Right lobe of liver (tissue), 4 donors: ENCODE measurements at regions not wholly inside any gene's neighbourhood (a gene's known extent, or its start where the extent isn't known, plus 50 kb on each side); places are given as distances from the start of the nearest gene placed in this dataset.

Experiments used
- POLR2A ChIP-seq: fragments of 450-650 bp; IDR thresholded peaks from one replicate; pipeline ENCODE4 v1.6.1; 2017; ENCODE audit warnings: antibody characterized with exemption, mild to moderate bottlenecking
- TF ChIP-seq, protein P1 (sequence below), 4 donors: fragments of 200-600 bp in 3 of 4; fragments of 450-650 bp in 1 of 4; IDR thresholded peaks; one replicate each; pipeline versions ENCODE4 v1.5.1 to v1.8.0; 2016 to 2022; ENCODE audit warnings: antibody characterized with exemption in 4 of 4, mild to moderate bottlenecking in 2 of 4
- donor health status: DM: no; HTN: no; CAD: no.
- donor health status: DM: no; HTN: no; CAD: no.
- donor health status: DM: no; HTN: yes; CAD: no.

DNA sequence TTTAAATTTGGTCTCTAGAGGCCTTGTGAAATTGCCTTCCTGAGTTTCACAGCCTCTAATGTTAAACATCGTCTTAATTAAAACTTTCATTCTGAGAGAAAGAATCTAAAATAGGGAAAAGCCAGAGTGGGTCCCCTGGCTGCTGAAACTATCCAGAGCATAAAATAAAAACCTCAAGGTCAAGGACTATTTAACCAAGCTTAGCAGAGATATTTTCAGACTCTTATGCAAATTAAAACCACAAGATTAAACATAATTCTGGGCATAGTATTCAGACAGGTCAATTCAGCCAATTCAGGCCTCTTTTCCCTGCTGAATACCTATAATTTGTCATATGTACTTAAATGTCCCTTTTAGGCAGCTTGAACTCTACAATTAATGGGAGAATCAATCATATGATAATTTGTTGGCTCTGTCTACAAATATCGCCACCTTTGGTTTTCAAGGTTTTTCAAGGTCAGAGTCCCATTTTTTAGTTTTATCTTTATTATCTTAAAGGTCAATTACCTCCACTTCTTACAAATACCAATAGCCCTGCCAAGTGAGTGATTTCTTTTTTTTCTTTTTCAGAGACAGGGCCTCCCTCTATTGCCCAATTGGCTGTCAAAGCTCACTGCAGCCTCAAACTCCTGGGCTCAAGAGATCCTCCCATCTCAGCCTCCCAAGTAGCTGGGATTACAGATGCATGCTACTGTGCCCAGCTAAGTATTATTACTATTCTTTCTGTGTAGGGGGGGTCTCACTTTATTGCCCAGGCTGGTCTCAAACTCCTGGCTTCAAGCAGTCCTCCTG lies 257.1 kb downstream of the PHLDA1 start:
- TF ChIP-seq, protein P1, sequence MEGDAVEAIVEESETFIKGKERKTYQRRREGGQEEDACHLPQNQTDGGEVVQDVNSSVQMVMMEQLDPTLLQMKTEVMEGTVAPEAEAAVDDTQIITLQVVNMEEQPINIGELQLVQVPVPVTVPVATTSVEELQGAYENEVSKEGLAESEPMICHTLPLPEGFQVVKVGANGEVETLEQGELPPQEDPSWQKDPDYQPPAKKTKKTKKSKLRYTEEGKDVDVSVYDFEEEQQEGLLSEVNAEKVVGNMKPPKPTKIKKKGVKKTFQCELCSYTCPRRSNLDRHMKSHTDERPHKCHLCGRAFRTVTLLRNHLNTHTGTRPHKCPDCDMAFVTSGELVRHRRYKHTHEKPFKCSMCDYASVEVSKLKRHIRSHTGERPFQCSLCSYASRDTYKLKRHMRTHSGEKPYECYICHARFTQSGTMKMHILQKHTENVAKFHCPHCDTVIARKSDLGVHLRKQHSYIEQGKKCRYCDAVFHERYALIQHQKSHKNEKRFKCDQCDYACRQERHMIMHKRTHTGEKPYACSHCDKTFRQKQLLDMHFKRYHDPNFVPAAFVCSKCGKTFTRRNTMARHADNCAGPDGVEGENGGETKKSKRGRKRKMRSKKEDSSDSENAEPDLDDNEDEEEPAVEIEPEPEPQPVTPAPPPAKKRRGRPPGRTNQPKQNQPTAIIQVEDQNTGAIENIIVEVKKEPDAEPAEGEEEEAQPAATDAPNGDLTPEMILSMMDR (IDR thresholded peaks at IDR 0.05) = no peak
- TF ChIP-seq POLR2A = no peak
